GM12878 (cell line): ENCODE measurements at regions not wholly inside any gene's neighbourhood (a gene's known extent, or its start where the extent isn't known, plus 50 kb on each side); places are given as distances from the start of the nearest gene placed in this dataset.

ENCODE experiments used
- ATAC-seq: fragments of 200-7000 bp; cut with Tn5 transposase; 3 replicates; pipeline ENCODE4 v1.9.1; 2020; ENCODE audit warnings: mild to moderate bottlenecking, moderate library complexity
- BruUV-seq: library from RNA; stranded (reverse); fragments of 400-500 nt; replicated peaks from 2 replicates; lab custom pipeline; 2021; lab: Mats Ljungman, UMichigan
- CTCF ChIA-PET: fragments of 300-600 bp; sonication (Branson Sonifier 250); formaldehyde crosslinking; extraction: SDS; loops from one replicate; lab custom pipeline; 2021; ENCODE audit warnings: inconsistent platforms; lab: Yijun Ruan, JAX
- POLR2A ChIA-PET: fragments of 350-600 bp; formaldehyde crosslinking; extraction: SDS; loops from one replicate; lab custom pipeline; 2021; ENCODE audit warnings: inconsistent platforms; lab: Charles Lee
- RAD21 ChIA-PET: fragments of 300-600 bp; sonication (Branson Sonifier 250); formaldehyde crosslinking; loops from one replicate; lab custom pipeline; 2023; ENCODE audit warnings: antibody characterized with exemption; ENCODE audit not compliant: unreplicated experiment; lab: Charles Lee
- SMC1A ChIA-PET: fragments of 300-600 bp; sonication (Branson Sonifier 250); formaldehyde crosslinking; loops from one replicate; lab custom pipeline; 2023; ENCODE audit not compliant: unreplicated experiment, uncharacterized antibody; lab: Charles Lee
- DNase-seq: peaks from one replicate; pipeline ENCODE4 v3.0.0-alpha.2; 2011; ENCODE audit warnings: low read depth, low spot score
- FAIRE-seq: peaks from 3 replicates; lab custom pipeline; 2011; peaks lifted over from hg19 to GRCh38; lab: Jason Lieb, UNC
- H2AFZ ChIP-seq: 2 replicates; pipeline ENCODE4 v1.6.0; 2011; ENCODE audit warnings: low read depth, low read length, control low read depth; ENCODE audit not compliant: control insufficient read depth
- H3K27ac ChIP-seq: 2 replicates; pipeline ENCODE4 v1.5.1; 2011; ENCODE audit warnings: control low read depth; ENCODE audit not compliant: control insufficient read depth, insufficient read depth
- H3K27me3 ChIP-seq, 2 experiments: replicated peaks in 1 of 2; 2 replicates each; pipeline versions ENCODE4 v1.6.0 to v1.6.1; 2011; ENCODE audit warnings: low read length in 1 of 2; ENCODE audit not compliant: control insufficient read depth in 2 of 2, insufficient read depth in 2 of 2
- H3K36me3 ChIP-seq, 2 experiments: 2 replicates each; pipeline ENCODE4 v1.5.1; 2011; ENCODE audit warnings: low read length in 1 of 2; ENCODE audit not compliant: control insufficient read depth in 2 of 2, insufficient read depth in 2 of 2
- H3K4me1 ChIP-seq: 2 replicates; pipeline ENCODE4 v1.6.1; 2011; ENCODE audit warnings: mild to moderate bottlenecking, low read length, moderate library complexity, mixed read lengths; ENCODE audit not compliant: control insufficient read depth, insufficient read depth
- H3K4me2 ChIP-seq: 2 replicates; pipeline ENCODE4 v1.6.0; 2011; ENCODE audit warnings: control low read depth; ENCODE audit not compliant: control insufficient read depth, insufficient read depth
- H3K4me3 ChIP-seq: fragments of 200-600 bp; sonication (generic); 2 replicates; pipeline ENCODE4 v1.5.1; 2016
- H3K79me2 ChIP-seq: 2 replicates; pipeline ENCODE4 v1.6.0; 2011; ENCODE audit warnings: low read length; ENCODE audit not compliant: control insufficient read depth, insufficient read depth
- H3K9ac ChIP-seq: 2 replicates; pipeline ENCODE4 v1.8.0; 2011; ENCODE audit warnings: low read length, control low read depth, mixed read lengths; ENCODE audit not compliant: control insufficient read depth, insufficient read depth
- H3K9me3 ChIP-seq: replicated peaks from 3 replicates; pipeline ENCODE4 v1.5.1; 2011; ENCODE audit warnings: mild to moderate bottlenecking, low read length; ENCODE audit not compliant: control insufficient read depth, insufficient read depth
- H4K20me1 ChIP-seq: 2 replicates; pipeline ENCODE4 v1.6.0; 2011; ENCODE audit not compliant: control insufficient read depth, insufficient read depth
- BHLHE40 ChIP-seq, 2 experiments: fragments of 450-650 bp in 1 of 2; IDR thresholded peaks; 2 replicates each; pipeline ENCODE4 v1.6.1; 2011 to 2017; ENCODE audit warnings: low read depth in 2 of 2, borderline replicate concordance in 1 of 2, improper control_type of control experiment in 1 of 2, low read length in 1 of 2, mild to moderate bottlenecking in 1 of 2
- IRF4 ChIP-seq: IDR thresholded peaks from 2 replicates; pipeline ENCODE4 v1.6.1; 2011; ENCODE audit warnings: low read depth, low read length
- KLF5 ChIP-seq: fragments of 450-650 bp; IDR thresholded peaks from 2 replicates; pipeline ENCODE4 v1.6.1; 2014; ENCODE audit warnings: mild to moderate bottlenecking; ENCODE audit not compliant: partially characterized antibody
- MTA3 ChIP-seq: IDR thresholded peaks from 2 replicates; pipeline ENCODE4 v1.6.1; 2012; ENCODE audit warnings: low read length, inconsistent platforms, borderline replicate concordance
- MYB ChIP-seq: fragments of 150-350 bp; IDR thresholded peaks from 2 replicates; pipeline ENCODE4 v1.6.1; 2014; ENCODE audit warnings: mild to moderate bottlenecking, low read depth, low read length, borderline replicate concordance
- PAX8 ChIP-seq: fragments of 450-650 bp; IDR thresholded peaks from 2 replicates; pipeline ENCODE4 v1.6.1; 2017; ENCODE audit warnings: mild to moderate bottlenecking, moderate library complexity
- POLR2A ChIP-seq: IDR thresholded peaks from 2 replicates; pipeline ENCODE4 v1.6.1; 2011; ENCODE audit warnings: low read depth, mild to moderate bottlenecking, low read length
- RUNX3 ChIP-seq: IDR thresholded peaks from 2 replicates; pipeline ENCODE4 v1.6.1; 2012; ENCODE audit warnings: low read length, inconsistent platforms
- SKIL ChIP-seq: fragments of 450-650 bp; IDR thresholded peaks from 2 replicates; pipeline ENCODE4 v1.6.1; 2017; ENCODE audit warnings: mild to moderate bottlenecking, low read depth, inconsistent platforms; ENCODE audit not compliant: poor library complexity, severe bottlenecking
- TCF12 ChIP-seq: IDR thresholded peaks from 2 replicates; pipeline ENCODE4 v1.6.1; 2011; ENCODE audit warnings: low read depth, mild to moderate bottlenecking, low read length
- ZBTB33 ChIP-seq: fragments of 450-650 bp; IDR thresholded peaks from 2 replicates; pipeline ENCODE4 v1.6.1; 2017; ENCODE audit warnings: mild to moderate bottlenecking
- ZNF207 ChIP-seq: fragments of 450-650 bp; IDR thresholded peaks from 2 replicates; pipeline ENCODE4 v1.6.1; 2014; ENCODE audit warnings: antibody characterized with exemption, mild to moderate bottlenecking, borderline replicate concordance
- WGBS: methylation state at CpG from one replicate; pipeline ENCODE4 v1.1.6; 2016; ENCODE audit warnings: low lambda C conversion rate; ENCODE audit not compliant: insufficient replicate concordance, insufficient coverage; ENCODE audit errors: missing lambda C conversion rate; 5-methylcytosine and 5-hydroxymethylcytosine counted together
- in situ Hi-C: fragments of 300-500 bp; cut with MboI; formaldehyde crosslinking; loops from 9 replicates; pipeline ENCODE4 v1.14.3; 2018; ENCODE audit warnings: mixed read lengths
- intact Hi-C: fragments of 100-400 bp; cut with micrococcal nuclease; formaldehyde crosslinking; loops from one replicate; pipeline ENCODE4 v1.14.2; 2022; ENCODE audit not compliant: unreplicated experiment
- TF ChIP-seq, protein P1 (sequence below): fragments of 450-650 bp; IDR thresholded peaks from 2 replicates; pipeline ENCODE4 v1.6.1; 2016; ENCODE audit warnings: mild to moderate bottlenecking, moderate library complexity, borderline replicate concordance

GRCh38 chr22:26778372-26778771, 121.0 kb downstream of the MIAT start:
- no peaks in the 10 kb centered on the region for H3K27me3 ChIP-seq
- 95% methylated on average over 1 of the region's 1 CpG for WGBS
- H3K9me3 ChIP-seq = no peaks in the 10 kb centered on the region; the same call in 2 of the 3 replicates
- no peaks in the 10 kb centered on the region for H3K4me1 ChIP-seq
- H3K9ac ChIP-seq = no peak overlapping the region
- H3K36me3 ChIP-seq = peaks cover 0 to 4% of the 10 kb centered on the region in 2 experiments; a peak in 1 of 4 replicates
- no peak overlapping the region for H3K4me2 ChIP-seq
- no peaks in the 10 kb centered on the region for H4K20me1 ChIP-seq
- ATAC-seq = no peak
- no peaks in the 10 kb centered on the region for H3K79me2 ChIP-seq
- H3K27ac ChIP-seq = no peak overlapping the region
- intact Hi-C loops = no loop called here
- H3K4me3 ChIP-seq = no peak overlapping the region
- SMC1A ChIA-PET = no interaction called here
- FAIRE-seq = no peak
- TF ChIP-seq KLF5 = no peak
- TF ChIP-seq ZNF207 = no peak
- TF ChIP-seq MTA3 = no peak
- TF ChIP-seq, protein P1, sequence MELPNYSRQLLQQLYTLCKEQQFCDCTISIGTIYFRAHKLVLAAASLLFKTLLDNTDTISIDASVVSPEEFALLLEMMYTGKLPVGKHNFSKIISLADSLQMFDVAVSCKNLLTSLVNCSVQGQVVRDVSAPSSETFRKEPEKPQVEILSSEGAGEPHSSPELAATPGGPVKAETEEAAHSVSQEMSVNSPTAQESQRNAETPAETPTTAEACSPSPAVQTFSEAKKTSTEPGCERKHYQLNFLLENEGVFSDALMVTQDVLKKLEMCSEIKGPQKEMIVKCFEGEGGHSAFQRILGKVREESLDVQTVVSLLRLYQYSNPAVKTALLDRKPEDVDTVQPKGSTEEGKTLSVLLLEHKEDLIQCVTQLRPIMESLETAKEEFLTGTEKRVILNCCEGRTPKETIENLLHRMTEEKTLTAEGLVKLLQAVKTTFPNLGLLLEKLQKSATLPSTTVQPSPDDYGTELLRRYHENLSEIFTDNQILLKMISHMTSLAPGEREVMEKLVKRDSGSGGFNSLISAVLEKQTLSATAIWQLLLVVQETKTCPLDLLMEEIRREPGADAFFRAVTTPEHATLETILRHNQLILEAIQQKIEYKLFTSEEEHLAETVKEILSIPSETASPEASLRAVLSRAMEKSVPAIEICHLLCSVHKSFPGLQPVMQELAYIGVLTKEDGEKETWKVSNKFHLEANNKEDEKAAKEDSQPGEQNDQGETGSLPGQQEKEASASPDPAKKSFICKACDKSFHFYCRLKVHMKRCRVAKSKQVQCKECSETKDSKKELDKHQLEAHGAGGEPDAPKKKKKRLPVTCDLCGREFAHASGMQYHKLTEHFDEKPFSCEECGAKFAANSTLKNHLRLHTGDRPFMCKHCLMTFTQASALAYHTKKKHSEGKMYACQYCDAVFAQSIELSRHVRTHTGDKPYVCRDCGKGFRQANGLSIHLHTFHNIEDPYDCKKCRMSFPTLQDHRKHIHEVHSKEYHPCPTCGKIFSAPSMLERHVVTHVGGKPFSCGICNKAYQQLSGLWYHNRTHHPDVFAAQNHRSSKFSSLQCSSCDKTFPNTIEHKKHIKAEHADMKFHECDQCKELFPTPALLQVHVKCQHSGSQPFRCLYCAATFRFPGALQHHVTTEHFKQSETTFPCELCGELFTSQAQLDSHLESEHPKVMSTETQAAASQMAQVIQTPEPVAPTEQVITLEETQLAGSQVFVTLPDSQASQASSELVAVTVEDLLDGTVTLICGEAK = no peak
- TF ChIP-seq SKIL = no peak
- no peak for TF ChIP-seq MYB
- no peak for TF ChIP-seq TCF12
- no peak for TF ChIP-seq PAX8
- TF ChIP-seq BHLHE40 (IDR thresholded peaks at IDR 0.05; ENCODE audit: borderline replicate concordance in 1 of 2, low read depth in 2 of 2, low read length in 1 of 2) = no peak
- no peak for TF ChIP-seq POLR2A
- TF ChIP-seq IRF4 = no peak
- TF ChIP-seq ZBTB33 = no peak
- TF ChIP-seq RUNX3 = no peak
- H2AFZ ChIP-seq = no peak overlapping the region
- in situ Hi-C loops = no loop called here
- RAD21 ChIA-PET = no interaction called here
- DNase-seq = no peak
- BruUV-seq = no TSS peak
- POLR2A ChIA-PET = no interaction called here
- CTCF ChIA-PET = no interaction called here
